ENCODE measurements at regions not wholly inside any gene's neighbourhood (a gene's known extent, or its start where the extent isn't known, plus 50 kb on each side); places are given as distances from the start of the nearest gene placed in this dataset.

- intact Hi-C loops (cut with DNase I) = no loop called here
- 80 to 94% (median 89%) methylated on average over 3 of the region's 3 CpGs for WGBS, 3 donors
- no peak for DNase-seq
Measured at GRCh38 chr7:17118412-17118811, 180.0 kb upstream of the AHR start.

DNA sequence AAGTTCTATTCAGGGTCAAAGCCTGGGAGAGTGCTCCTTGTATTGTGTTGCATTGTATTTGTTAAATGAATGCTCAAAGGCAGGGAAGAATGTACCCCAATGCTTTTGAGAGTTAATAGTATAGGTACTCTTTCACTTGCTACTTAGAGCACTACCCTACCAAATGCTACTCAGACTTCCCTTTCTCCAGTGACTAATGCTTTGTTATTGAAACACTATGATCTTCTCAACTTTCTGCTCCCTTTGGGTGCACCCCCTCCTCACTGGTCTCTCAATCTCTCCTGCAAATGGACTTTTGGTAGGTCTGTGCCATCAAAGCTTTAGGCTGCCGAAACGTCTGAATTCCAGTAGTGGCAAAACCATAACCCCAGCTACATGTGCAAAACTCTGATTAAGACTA lies 177.7 kb upstream of the AHR start:
- Histone ChIP-seq H3K27me3 (no peaks in the 10 kb centered on the region), H3K9me3 (no peaks in the 10 kb centered on the region), H3K4me1 (ENCODE audit: insufficient read depth) (no peaks in the 10 kb centered on the region), H3K4me3 (no peak overlapping the region), H3K36me3 (no peaks in the 10 kb centered on the region), H3K27ac (no peak overlapping the region)
- intact Hi-C loops (cut with DNase I) = no loop called here
- WGBS, 3 donors = 91 to 98% (median 97%) methylated on average over 2 of the region's 2 CpGs
- no peak for DNase-seq
- TF ChIP-seq POLR2A (IDR thresholded peaks at IDR 0.05) (no peak), EP300 (IDR thresholded peaks at IDR 0.05) (no peak), CTCF (IDR thresholded peaks at IDR 0.05) (no peak)

More at GRCh38 chr7:17118412-17118811, 180.0 kb upstream of the AHR start:
- no peak for TF ChIP-seq CTCF (IDR thresholded peaks at IDR 0.05)
- no peak for TF ChIP-seq EP300 (IDR thresholded peaks at IDR 0.05)
- no peak for TF ChIP-seq POLR2A (IDR thresholded peaks at IDR 0.05)
- H3K4me3 ChIP-seq = no peak overlapping the region
- no peaks in the 10 kb centered on the region for H3K9me3 ChIP-seq
- H3K27me3 ChIP-seq = no peaks in the 10 kb centered on the region
- H3K4me1 ChIP-seq (ENCODE audit: insufficient read depth) = no peaks in the 10 kb centered on the region
- no peaks in the 10 kb centered on the region for H3K36me3 ChIP-seq
- H3K27ac ChIP-seq = no peak overlapping the region

GRCh38 chr7:17121671-17122070 lies 176.8 kb upstream of the AHR start:
- 92 to 95% (median 93%) methylated on average over 1 of the region's 1 CpG for WGBS, 3 donors
- no peak overlapping the region for H3K27ac ChIP-seq
- H3K36me3 ChIP-seq = no peaks in the 10 kb centered on the region
- no peaks in the 10 kb centered on the region for H3K9me3 ChIP-seq
- intact Hi-C loops (cut with DNase I) = no loop called here
- TF ChIP-seq EP300 (IDR thresholded peaks at IDR 0.05) = no peak
- TF ChIP-seq CTCF (IDR thresholded peaks at IDR 0.05) = no peak
- no peak for TF ChIP-seq POLR2A (IDR thresholded peaks at IDR 0.05)
- no peak for DNase-seq
- no peak overlapping the region for H3K4me3 ChIP-seq
- H3K27me3 ChIP-seq = no peaks in the 10 kb centered on the region
- H3K4me1 ChIP-seq (ENCODE audit: insufficient read depth) = no peaks in the 10 kb centered on the region

GRCh38 chr7:17123020-17123419 lies 175.4 kb upstream of the AHR start:
- no peaks in the 10 kb centered on the region for H3K9me3 ChIP-seq
- H3K27ac ChIP-seq = no peak overlapping the region
- no peak for DNase-seq
- H3K4me1 ChIP-seq (ENCODE audit: insufficient read depth) = no peaks in the 10 kb centered on the region
- no peak for TF ChIP-seq CTCF (IDR thresholded peaks at IDR 0.05)
- TF ChIP-seq POLR2A (IDR thresholded peaks at IDR 0.05) = no peak
- no peak for TF ChIP-seq EP300 (IDR thresholded peaks at IDR 0.05)
- 59 to 73% (median 67%) methylated on average over 4 of the region's 4 CpGs for WGBS, 3 donors
- intact Hi-C loops (cut with DNase I) = no loop called here
- H3K27me3 ChIP-seq = no peaks in the 10 kb centered on the region
- no peaks in the 10 kb centered on the region for H3K36me3 ChIP-seq
- H3K4me3 ChIP-seq = no peak overlapping the region
